Hepatic stellate cell (primary cell): ENCODE measurements at regions not wholly inside any gene's neighbourhood (a gene's known extent, or its start where the extent isn't known, plus 50 kb on each side); places are given as distances from the start of the nearest gene placed in this dataset.
"Not testable (repeated sequence)": the region's sequence is repeated elsewhere in the genome, so short reads cannot be mapped to it uniquely, and the experiment has no call there.

Experiments used
- DNase-seq: peaks from one replicate; pipeline ENCODE4 v3.0.0; 2011; ENCODE audit warnings: low spot score

GRCh38 chr22:25395468-25395867, 169.0 kb upstream of the GRK3 start:
- DNase-seq, result no peak

DNA sequence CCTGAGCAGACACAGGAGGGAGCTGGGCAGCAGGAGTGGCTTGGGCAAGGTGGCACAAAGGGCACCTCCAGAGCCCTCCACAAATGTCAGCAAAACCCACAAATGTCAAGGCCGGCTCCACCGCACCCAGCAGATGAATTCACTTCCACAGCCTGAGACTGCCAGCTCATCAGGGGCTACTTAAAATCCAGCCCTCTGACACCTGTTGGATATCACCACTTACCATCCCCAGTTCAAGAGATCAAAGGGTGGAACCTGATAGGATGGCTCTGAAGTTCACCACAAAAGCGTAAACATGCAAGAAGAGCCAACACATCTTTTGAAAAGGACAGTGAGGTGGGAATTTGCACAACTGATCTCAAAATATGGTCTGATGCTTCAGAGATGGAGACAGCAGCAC, 168.6 kb upstream of the GRK3 start:
- DNase-seq, result no peak

DNA sequence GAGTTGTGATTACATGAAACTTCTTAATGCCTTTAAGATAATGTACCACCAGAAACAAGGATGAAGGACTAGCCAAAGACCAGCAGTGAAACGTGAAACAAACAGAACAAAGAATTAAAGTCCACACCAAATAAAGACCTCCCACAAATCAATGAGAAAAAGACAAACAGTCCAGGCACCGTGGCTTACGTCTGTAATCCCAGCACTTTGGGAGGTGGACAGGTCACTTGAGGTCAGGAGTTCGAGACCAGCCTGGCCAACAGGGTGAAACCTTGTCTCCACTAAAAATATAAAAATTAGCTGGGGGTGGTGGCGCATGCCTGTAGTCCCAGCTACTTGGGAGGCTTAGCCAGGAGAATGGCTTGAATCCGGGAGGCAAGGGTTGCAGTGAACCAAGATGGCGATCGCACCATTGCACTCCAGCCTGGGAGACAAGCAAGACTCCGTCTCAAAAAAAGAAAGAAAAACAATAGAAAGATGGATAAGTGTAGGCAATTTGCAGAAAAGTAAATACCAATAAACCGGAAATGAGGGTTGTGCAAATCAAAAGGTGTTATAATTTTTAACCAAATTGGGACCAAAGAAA, 167.8 kb upstream of the GRK3 start:
- no peak for DNase-seq

- DNase-seq, result no peak
These were observed 166.9 kb upstream of the GRK3 start for GRCh38 chr22:25397616-25398015.

DNA sequence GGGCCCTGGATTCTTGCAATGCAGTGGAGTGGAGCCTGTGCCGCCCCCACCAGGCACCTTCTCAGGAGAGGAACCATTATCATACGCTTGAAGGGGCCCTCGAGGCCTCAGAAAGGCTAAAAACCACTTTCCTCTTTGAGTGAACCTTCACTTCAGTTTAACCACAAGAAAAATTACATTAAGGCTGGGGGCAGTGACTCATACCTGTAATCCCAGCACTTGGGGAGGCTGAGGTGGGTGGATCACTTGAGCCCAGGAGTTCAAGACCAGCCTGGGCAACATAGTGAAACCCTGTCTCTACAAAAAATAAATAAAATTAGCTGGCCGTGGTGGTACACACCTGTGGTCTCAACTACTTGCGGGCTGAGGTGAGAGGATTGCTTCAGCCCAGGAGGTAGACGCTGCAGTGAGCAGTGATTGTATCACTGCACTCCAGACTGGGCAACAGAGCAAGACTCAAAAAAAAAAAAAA, 165.8 kb upstream of the GRK3 start:
- not testable (repeated sequence) for DNase-seq

- no peak for DNase-seq
These were observed 164.8 kb upstream of the GRK3 start for GRCh38 chr22:25399649-25400151.

DNA sequence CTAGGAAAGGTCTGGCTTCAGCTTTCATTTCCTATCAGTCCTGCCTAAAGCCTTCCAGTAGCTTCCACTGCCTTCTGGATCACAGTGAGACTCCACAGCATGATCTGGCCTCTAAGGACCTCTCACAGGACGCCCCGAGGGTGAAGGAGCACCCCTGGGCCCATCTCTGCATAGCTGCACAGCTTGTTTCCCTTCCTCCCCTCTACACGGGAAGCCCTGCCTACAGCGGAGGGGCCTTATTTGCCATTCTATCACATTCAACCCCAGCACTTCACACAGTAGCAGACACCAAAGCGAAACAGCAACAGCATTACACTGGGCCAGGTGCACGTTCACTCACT, 162.3 kb upstream of the GRK3 start:
- no peak for DNase-seq

- DNase-seq, result peak; percentile 55
These were observed 161.8 kb upstream of the GRK3 start for GRCh38 chr22:25402501-25403283.

GRCh38 chr22:25403284-25403810, 161.1 kb upstream of the GRK3 start:
- no peak for DNase-seq

- DNase-seq, result peak; percentile 41
These were observed 160.5 kb upstream of the GRK3 start for GRCh38 chr22:25403811-25404471.

DNA sequence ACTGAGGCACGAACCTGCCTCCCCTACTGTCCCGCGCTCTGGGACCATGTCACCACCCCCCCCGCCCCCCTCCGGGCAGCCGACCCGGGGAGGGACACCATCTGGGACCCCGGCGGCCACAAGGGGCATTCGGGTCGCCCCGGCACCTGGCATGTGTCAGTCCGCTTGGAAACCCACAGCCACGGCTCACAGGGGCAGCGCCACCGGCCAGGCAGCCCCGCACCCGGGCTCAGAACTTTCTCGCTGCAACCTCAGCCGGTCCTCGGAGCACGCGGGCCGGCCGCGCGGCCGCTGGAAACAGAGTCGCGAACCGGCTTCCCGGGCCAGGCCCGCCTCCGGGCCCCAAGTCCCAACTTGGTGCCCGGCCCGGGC, 159.9 kb upstream of the GRK3 start:
- peak; percentile 40 for DNase-seq

- DNase-seq, result peak; percentile 85
These were observed 159.3 kb upstream of the GRK3 start for GRCh38 chr22:25404928-25405816.

GRCh38 chr22:25405841-25406509, 158.5 kb upstream of the GRK3 start:
- DNase-seq, result no peak

DNA sequence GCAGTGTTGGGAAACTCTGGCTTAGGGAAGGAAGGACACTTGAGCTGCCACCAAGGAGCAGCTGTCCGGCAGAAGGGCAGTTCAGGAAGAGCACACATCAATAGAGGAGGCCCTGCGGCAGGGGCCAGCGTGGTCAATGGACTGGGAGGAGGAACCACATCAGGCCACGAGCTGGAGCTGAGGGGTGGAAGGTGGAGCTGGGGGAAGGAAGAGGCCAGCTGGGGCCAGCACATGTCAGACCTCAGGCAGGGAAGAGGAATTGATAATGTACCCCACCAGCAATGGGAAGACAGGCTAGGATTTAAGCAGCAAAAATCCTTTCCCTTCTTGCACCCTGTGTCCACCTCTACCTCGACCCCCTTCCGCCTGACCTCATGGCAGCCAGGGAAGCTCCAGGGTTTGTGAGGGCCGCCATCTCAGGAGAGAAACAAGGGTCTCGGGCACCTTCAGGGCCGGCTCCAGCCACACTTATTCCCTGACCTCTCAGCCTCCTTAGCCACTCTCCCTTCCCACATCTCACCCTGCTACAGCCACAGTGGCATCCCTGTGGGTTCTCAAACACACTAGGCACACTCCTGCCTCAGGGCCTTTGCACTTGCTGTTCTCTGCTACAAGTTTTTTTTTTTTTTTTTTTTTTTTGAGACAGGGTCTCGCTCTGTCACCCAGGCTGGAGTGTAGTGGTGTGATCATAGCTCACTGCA, 157.8 kb upstream of the GRK3 start:
- no peak for DNase-seq

GRCh38 chr22:25407226-25407858, 157.1 kb upstream of the GRK3 start:
- DNase-seq, result no peak

GRCh38 chr22:25407859-25408229, 156.6 kb upstream of the GRK3 start:
- DNase-seq, result no peak

- DNase-seq, result no peak
These were observed 155.2 kb upstream of the GRK3 start for GRCh38 chr22:25409240-25409639.

- no peak for DNase-seq
These were observed 153.6 kb upstream of the GRK3 start for GRCh38 chr22:25410849-25411248.

DNA sequence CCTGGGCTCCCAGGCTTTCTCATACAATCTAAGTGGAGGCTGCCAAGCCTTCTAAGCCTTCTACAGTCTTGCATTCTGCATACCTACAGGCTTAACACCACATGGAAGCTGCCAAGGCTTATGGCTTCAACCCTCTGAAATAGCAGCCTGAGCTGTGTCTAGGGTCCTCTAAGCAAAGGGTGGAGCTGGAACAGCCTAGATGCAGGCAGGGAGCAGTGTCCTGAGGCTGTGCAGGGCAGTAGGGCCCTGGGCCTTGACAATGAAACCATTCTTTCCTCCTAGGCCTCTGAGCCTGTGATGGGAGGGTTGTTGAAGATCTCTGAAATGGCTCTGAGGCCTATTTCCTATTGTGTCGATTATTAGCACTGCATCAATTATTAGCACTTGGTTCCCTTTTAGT, 150.9 kb upstream of the GRK3 start:
- no peak for DNase-seq

GRCh38 chr22:25415731-25416130, 148.7 kb upstream of the GRK3 start:
- DNase-seq, result not testable (repeated sequence)
